A549 (cell line): ENCODE measurements at regions not wholly inside any gene's neighbourhood (a gene's known extent, or its start where the extent isn't known, plus 50 kb on each side); places are given as distances from the start of the nearest gene placed in this dataset.

Experiments
- BHLHE40 ChIP-seq: IDR thresholded peaks from 2 replicates; pipeline ENCODE4 v1.6.1; 2012; ENCODE audit warnings: low read depth, low read length, inconsistent platforms
- CHD4 ChIP-seq: fragments of 200-600 bp; sonication (generic); IDR thresholded peaks from 2 replicates; pipeline ENCODE4 v1.6.1; 2016; ENCODE audit warnings: antibody characterized with exemption, mild to moderate bottlenecking, borderline replicate concordance
- FOSL2 ChIP-seq, 2 experiments: fragments of 450-650 bp in 1 of 2; fragments of >200 bp in 1 of 2; sonication (Bioruptor Twin) in 1 of 2; formaldehyde crosslinking; IDR thresholded peaks; 2 replicates each; pipeline versions ENCODE4 v1.5.0 to v1.6.1; 2016 to 2020; ENCODE audit warnings: mild to moderate bottlenecking in 1 of 2, moderate library complexity in 1 of 2
- POLR2A ChIP-seq: IDR thresholded peaks from 2 replicates; pipeline ENCODE4 v1.6.1; 2012; ENCODE audit warnings: mild to moderate bottlenecking, low read length
- SMC3 ChIP-seq: fragments of >200 bp; sonication (Bioruptor Twin); formaldehyde crosslinking; IDR thresholded peaks from 3 replicates; pipeline ENCODE4 v1.6.1; 2018; ENCODE audit warnings: inconsistent platforms
- ZSCAN20 ChIP-seq: fragments of 250-450 bp; sonication (Bioruptor Pico); IDR thresholded peaks from 2 replicates; pipeline ENCODE4 v1.8.0; 2022; ENCODE audit warnings: mild to moderate bottlenecking, moderate library complexity
- TF ChIP-seq, protein P1 (sequence below): IDR thresholded peaks from 2 replicates; pipeline ENCODE4 v1.6.1; 2012
- TF ChIP-seq, protein P2 (sequence below): fragments of >200 bp; sonication (Bioruptor Twin); formaldehyde crosslinking; IDR thresholded peaks from 3 replicates; pipeline ENCODE4 v1.5.1; 2016
- TF ChIP-seq, protein P3 (sequence below): IDR thresholded peaks from 2 replicates; pipeline ENCODE4 v1.6.1; 2012; ENCODE audit warnings: low read depth, borderline replicate concordance
- TF ChIP-seq, protein P4 (sequence below): fragments of 250-450 bp; sonication (Bioruptor Pico); IDR thresholded peaks from 2 replicates; pipeline ENCODE4 v1.5.0; 2021; ENCODE audit warnings: mild to moderate bottlenecking, moderate library complexity, borderline replicate concordance
- TF ChIP-seq, protein P5 (sequence below): fragments of 200-600 bp; sonication (generic); IDR thresholded peaks from 2 replicates; pipeline ENCODE4 v1.6.1; 2016; ENCODE audit warnings: antibody characterized with exemption, mild to moderate bottlenecking, moderate library complexity

DNA sequence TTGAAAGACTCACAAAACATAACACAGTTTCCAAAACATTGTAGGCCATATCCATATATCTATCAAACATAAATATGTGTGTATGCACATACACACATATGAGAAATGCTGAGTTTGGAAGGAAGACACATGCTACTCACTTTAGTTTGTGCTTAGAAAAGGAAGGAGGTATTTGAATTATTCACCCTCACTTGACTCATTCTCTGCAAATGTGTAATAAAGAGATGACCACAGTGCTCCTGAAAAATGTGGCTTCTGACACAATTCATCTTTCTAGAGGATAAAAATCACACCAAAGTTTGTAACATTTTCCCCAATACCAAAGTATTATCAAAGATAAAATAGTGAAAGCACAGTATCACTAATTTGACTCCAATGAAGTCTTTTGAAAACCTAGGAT lies 950.1 kb downstream of the FAT4 start:
- TF ChIP-seq, protein P1, sequence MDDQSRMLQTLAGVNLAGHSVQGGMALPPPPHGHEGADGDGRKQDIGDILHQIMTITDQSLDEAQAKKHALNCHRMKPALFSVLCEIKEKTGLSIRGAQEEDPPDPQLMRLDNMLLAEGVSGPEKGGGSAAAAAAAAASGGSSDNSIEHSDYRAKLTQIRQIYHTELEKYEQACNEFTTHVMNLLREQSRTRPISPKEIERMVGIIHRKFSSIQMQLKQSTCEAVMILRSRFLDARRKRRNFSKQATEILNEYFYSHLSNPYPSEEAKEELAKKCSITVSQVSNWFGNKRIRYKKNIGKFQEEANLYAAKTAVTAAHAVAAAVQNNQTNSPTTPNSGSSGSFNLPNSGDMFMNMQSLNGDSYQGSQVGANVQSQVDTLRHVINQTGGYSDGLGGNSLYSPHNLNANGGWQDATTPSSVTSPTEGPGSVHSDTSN = no peak
- TF ChIP-seq, protein P2, sequence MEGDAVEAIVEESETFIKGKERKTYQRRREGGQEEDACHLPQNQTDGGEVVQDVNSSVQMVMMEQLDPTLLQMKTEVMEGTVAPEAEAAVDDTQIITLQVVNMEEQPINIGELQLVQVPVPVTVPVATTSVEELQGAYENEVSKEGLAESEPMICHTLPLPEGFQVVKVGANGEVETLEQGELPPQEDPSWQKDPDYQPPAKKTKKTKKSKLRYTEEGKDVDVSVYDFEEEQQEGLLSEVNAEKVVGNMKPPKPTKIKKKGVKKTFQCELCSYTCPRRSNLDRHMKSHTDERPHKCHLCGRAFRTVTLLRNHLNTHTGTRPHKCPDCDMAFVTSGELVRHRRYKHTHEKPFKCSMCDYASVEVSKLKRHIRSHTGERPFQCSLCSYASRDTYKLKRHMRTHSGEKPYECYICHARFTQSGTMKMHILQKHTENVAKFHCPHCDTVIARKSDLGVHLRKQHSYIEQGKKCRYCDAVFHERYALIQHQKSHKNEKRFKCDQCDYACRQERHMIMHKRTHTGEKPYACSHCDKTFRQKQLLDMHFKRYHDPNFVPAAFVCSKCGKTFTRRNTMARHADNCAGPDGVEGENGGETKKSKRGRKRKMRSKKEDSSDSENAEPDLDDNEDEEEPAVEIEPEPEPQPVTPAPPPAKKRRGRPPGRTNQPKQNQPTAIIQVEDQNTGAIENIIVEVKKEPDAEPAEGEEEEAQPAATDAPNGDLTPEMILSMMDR = no peak
- no peak for TF ChIP-seq POLR2A
- no peak for TF ChIP-seq SMC3
- no peak for TF ChIP-seq ZSCAN20 (CRISPR knock-in tag)
- TF ChIP-seq, protein P3, sequence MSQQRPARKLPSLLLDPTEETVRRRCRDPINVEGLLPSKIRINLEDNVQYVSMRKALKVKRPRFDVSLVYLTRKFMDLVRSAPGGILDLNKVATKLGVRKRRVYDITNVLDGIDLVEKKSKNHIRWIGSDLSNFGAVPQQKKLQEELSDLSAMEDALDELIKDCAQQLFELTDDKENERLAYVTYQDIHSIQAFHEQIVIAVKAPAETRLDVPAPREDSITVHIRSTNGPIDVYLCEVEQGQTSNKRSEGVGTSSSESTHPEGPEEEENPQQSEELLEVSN = no peak
- TF ChIP-seq, protein P4, sequence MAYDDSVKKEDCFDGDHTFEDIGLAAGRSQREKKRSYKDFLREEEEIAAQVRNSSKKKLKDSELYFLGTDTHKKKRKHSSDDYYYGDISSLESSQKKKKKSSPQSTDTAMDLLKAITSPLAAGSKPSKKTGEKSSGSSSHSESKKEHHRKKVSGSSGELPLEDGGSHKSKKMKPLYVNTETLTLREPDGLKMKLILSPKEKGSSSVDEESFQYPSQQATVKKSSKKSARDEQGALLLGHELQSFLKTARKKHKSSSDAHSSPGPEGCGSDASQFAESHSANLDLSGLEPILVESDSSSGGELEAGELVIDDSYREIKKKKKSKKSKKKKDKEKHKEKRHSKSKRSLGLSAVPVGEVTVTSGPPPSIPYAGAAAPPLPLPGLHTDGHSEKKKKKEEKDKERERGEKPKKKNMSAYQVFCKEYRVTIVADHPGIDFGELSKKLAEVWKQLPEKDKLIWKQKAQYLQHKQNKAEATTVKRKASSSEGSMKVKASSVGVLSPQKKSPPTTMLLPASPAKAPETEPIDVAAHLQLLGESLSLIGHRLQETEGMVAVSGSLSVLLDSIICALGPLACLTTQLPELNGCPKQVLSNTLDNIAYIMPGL (CRISPR knock-in tag) = no peak
- no peak for TF ChIP-seq FOSL2 (IDR thresholded peaks at IDR 0.05)
- TF ChIP-seq FOSL2 (CRISPR knock-in tag; IDR thresholded peaks at IDR 0.05) = no peak
- TF ChIP-seq CHD4 = no peak
- no peak for TF ChIP-seq BHLHE40
- TF ChIP-seq, protein P5, sequence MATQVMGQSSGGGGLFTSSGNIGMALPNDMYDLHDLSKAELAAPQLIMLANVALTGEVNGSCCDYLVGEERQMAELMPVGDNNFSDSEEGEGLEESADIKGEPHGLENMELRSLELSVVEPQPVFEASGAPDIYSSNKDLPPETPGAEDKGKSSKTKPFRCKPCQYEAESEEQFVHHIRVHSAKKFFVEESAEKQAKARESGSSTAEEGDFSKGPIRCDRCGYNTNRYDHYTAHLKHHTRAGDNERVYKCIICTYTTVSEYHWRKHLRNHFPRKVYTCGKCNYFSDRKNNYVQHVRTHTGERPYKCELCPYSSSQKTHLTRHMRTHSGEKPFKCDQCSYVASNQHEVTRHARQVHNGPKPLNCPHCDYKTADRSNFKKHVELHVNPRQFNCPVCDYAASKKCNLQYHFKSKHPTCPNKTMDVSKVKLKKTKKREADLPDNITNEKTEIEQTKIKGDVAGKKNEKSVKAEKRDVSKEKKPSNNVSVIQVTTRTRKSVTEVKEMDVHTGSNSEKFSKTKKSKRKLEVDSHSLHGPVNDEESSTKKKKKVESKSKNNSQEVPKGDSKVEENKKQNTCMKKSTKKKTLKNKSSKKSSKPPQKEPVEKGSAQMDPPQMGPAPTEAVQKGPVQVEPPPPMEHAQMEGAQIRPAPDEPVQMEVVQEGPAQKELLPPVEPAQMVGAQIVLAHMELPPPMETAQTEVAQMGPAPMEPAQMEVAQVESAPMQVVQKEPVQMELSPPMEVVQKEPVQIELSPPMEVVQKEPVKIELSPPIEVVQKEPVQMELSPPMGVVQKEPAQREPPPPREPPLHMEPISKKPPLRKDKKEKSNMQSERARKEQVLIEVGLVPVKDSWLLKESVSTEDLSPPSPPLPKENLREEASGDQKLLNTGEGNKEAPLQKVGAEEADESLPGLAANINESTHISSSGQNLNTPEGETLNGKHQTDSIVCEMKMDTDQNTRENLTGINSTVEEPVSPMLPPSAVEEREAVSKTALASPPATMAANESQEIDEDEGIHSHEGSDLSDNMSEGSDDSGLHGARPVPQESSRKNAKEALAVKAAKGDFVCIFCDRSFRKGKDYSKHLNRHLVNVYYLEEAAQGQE = no peak
